ENCODE measurements at regions not wholly inside any gene's neighbourhood (a gene's known extent, or its start where the extent isn't known, plus 50 kb on each side); places are given as distances from the start of the nearest gene placed in this dataset.

- TF ChIP-seq POLR2A (IDR thresholded peaks at IDR 0.05; ENCODE audit: extremely low read depth, insufficient read length) (no peak), CTCF (IDR thresholded peaks at IDR 0.05; ENCODE audit: low read depth, low read length) (no peak)
Observed at GRCh38 chr20:8967641-8968245, 101.1 kb upstream of the PLCB4 start.
